Karpas-422 (cell line): ENCODE measurements at regions not wholly inside any gene's neighbourhood (a gene's known extent, or its start where the extent isn't known, plus 50 kb on each side); places are given as distances from the start of the nearest gene placed in this dataset.
"Not testable (repeated sequence)": the region's sequence is repeated elsewhere in the genome, so short reads cannot be mapped to it uniquely, and the experiment has no call there.

ENCODE experiments used
- DNase-seq: peaks from one replicate; pipeline ENCODE4 v3.0.0-alpha.2; 2015
- H2AFZ ChIP-seq: fragments of 200-600 bp; sonication (generic); 2 replicates; pipeline ENCODE4 v1.6.1; 2014; ENCODE audit warnings: antibody characterized with exemption, low read length, mixed read lengths
- H3K27ac ChIP-seq: fragments of 200-600 bp; sonication (generic); 2 replicates; pipeline ENCODE4 v1.5.1; 2014; ENCODE audit warnings: mild to moderate bottlenecking, low read length, moderate library complexity
- H3K27me3 ChIP-seq: fragments of 200-600 bp; sonication (generic); 2 replicates; pipeline ENCODE4 v1.6.1; 2014; ENCODE audit warnings: low read length, mixed read lengths
- H3K36me3 ChIP-seq: fragments of 200-600 bp; sonication (generic); 2 replicates; pipeline ENCODE4 v1.6.1; 2014; ENCODE audit warnings: low read length, mixed read lengths; ENCODE audit not compliant: insufficient read depth
- H3K4me1 ChIP-seq: fragments of 200-600 bp; sonication (generic); 2 replicates; pipeline ENCODE4 v1.6.1; 2014; ENCODE audit warnings: mild to moderate bottlenecking, low read length, mixed read lengths
- H3K4me2 ChIP-seq: fragments of 200-600 bp; sonication (generic); 2 replicates; pipeline ENCODE4 v1.6.1; 2014; ENCODE audit warnings: low read length, low read depth, mild to moderate bottlenecking; ENCODE audit not compliant: poor library complexity, severe bottlenecking
- H3K4me3 ChIP-seq: fragments of 200-600 bp; sonication (generic); 2 replicates; pipeline ENCODE4 v1.5.1; 2014; ENCODE audit warnings: mild to moderate bottlenecking, antibody characterized with exemption, low read length, mixed read lengths
- H3K79me2 ChIP-seq: fragments of 200-600 bp; sonication (generic); 2 replicates; pipeline ENCODE4 v1.6.1; 2014; ENCODE audit warnings: mild to moderate bottlenecking, low read length, mixed read lengths
- H3K9ac ChIP-seq: fragments of 200-600 bp; sonication (generic); 2 replicates; pipeline ENCODE4 v1.6.0; 2014; ENCODE audit warnings: low read length
- H3K9me2 ChIP-seq: fragments of 200-600 bp; sonication (generic), shearing (Covaris generic); replicated peaks from 2 replicates; pipeline ENCODE4 v1.6.0; 2014; ENCODE audit warnings: mild to moderate bottlenecking, low read length, moderate library complexity; ENCODE audit not compliant: insufficient read depth
- H3K9me3 ChIP-seq: fragments of 300-700, 200-600 bp; sonication (generic); 2 replicates; pipeline ENCODE4 v1.6.1; 2014; ENCODE audit warnings: low read length, mixed read lengths
- H4K20me1 ChIP-seq: fragments of 200-600 bp; sonication (generic); 2 replicates; pipeline ENCODE4 v1.6.1; 2014; ENCODE audit warnings: mild to moderate bottlenecking, antibody characterized with exemption, low read length, low read depth; ENCODE audit not compliant: insufficient read depth

DNA sequence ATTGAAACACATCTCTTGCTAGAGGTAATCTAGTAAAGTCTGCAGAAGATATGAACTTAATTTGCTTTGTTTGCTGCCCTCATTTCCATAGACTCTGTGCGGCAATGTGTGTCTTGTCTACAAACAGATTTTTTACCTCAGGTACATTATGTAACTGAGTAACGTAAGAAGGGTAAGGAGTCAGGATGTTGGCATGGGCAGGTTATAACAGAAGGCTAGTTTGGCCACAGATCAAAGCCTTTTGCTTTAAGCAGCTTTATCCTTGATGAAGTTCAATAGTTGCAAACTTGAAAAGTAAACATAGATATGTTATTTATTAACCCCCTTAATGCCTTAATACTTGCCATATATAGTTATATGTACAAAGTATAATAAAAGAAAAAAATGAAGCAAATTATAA lies 391.6 kb upstream of the FKBP1C start:
- H3K9me2 ChIP-seq = no peaks in the 10 kb centered on the region
- no peak overlapping the region for H3K4me3 ChIP-seq
- H3K9me3 ChIP-seq = no peaks in the 10 kb centered on the region
- no peaks in the 10 kb centered on the region for H3K27me3 ChIP-seq
- no peak overlapping the region for H3K27ac ChIP-seq
- no peaks in the 10 kb centered on the region for H4K20me1 ChIP-seq
- H3K79me2 ChIP-seq = no peaks in the 10 kb centered on the region
- H3K9ac ChIP-seq = no peak overlapping the region
- no peaks in the 10 kb centered on the region for H3K36me3 ChIP-seq
- no peak overlapping the region for H2AFZ ChIP-seq
- no peaks in the 10 kb centered on the region for H3K4me1 ChIP-seq
- DNase-seq = no peak
- no peak overlapping the region for H3K4me2 ChIP-seq

DNA sequence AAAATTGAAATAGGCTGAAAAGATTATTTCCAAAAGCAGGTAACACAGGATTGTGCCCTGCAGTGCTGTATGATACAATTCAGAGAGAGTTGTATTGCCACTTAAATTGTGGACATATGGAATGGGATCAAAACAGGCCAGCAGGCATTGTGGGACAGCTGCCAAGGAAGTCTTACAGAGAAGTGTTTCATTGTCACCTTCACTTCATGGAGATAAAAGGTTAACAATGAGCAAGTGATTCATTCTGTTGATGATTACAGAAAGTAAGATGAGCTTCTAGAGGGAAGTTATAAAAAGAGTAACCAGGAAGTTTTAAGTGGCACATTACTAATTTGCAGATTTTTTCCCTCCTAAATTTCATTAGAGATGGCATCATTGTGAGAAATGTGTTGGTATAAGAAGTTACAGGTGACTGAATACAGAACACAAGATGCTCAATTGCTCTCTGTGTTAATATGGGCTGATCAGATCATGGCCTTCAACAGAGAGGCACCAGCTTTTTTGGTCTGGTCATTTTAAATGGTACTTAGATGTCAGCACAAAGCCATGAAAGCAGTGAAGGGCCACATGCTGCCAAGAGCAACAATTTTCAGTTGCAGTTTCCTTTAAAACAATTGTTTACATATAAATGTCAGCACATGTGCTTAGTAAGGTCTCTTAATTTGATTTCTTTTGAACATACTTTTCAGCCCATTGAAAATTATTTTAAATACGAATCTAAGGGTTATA lies 402.5 kb upstream of the FKBP1C start:
- Histone ChIP-seq H3K27ac (no peak overlapping the region), H3K4me3 (no peak overlapping the region), H3K4me1 (no peaks in the 10 kb centered on the region), H2AFZ (no peak overlapping the region), H3K36me3 (no peaks in the 10 kb centered on the region), H3K9me2 (no peaks in the 10 kb centered on the region), H3K9me3 (no peaks in the 10 kb centered on the region), H3K27me3 (no peaks in the 10 kb centered on the region), H3K4me2 (no peak overlapping the region), H3K79me2 (no peaks in the 10 kb centered on the region), H4K20me1 (no peaks in the 10 kb centered on the region), H3K9ac (no peak overlapping the region)
- no peak for DNase-seq

DNA sequence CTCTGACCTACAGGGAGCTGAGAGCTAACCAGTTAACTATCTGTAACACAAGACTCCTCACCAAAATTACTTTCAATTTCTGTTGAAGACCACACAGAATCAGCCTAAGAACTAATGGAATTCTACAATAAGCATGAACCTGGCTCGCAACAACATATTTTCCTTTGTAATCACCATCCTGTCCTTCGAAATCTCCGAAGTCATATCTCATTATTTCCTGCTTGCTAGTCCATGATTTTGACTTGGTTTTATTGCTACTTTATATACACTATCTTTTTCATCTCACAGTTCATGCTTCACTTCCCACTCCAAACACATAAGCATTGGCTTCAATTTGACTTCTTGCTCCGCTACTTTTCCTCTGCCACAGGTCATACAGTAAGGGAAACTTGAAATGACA lies 405.8 kb upstream of the FKBP1C start:
- H3K9ac ChIP-seq = no peak overlapping the region
- no peaks in the 10 kb centered on the region for H3K36me3 ChIP-seq
- no peak overlapping the region for H2AFZ ChIP-seq
- H3K27me3 ChIP-seq = no peaks in the 10 kb centered on the region
- no peaks in the 10 kb centered on the region for H3K4me1 ChIP-seq
- H3K4me3 ChIP-seq = no peak overlapping the region
- no peaks in the 10 kb centered on the region for H3K9me2 ChIP-seq
- no peaks in the 10 kb centered on the region for H3K79me2 ChIP-seq
- no peak overlapping the region for H3K4me2 ChIP-seq
- no peak for DNase-seq
- H3K9me3 ChIP-seq = no peaks in the 10 kb centered on the region
- no peak overlapping the region for H3K27ac ChIP-seq
- no peaks in the 10 kb centered on the region for H4K20me1 ChIP-seq

DNA sequence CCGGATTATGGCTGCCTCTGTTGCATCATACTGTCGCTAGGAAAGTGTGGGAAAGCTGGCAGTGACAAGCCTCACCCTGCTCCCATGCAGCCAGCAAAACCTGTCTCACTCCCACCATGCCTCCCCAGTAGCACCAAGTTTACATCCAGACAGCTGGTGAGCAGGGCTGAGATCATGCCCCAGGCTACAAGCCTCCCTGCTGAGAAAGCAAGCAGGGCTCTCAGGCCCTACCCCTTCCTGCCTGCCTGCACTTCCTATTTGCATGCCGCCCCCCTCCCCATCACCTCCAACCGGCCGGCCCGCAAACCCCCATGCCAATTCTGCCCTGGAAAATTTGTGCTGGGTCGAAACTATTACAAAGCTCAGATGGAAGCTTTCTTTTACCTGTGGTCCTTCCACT lies 408.2 kb upstream of the FKBP1C start:
- H3K27me3 ChIP-seq = no peaks in the 10 kb centered on the region
- no peaks in the 10 kb centered on the region for H3K4me1 ChIP-seq
- H3K4me2 ChIP-seq = no peak overlapping the region
- H3K79me2 ChIP-seq = no peaks in the 10 kb centered on the region
- no peaks in the 10 kb centered on the region for H3K9me3 ChIP-seq
- H3K9ac ChIP-seq = no peak overlapping the region
- no peak overlapping the region for H3K4me3 ChIP-seq
- no peaks in the 10 kb centered on the region for H3K36me3 ChIP-seq
- H3K9me2 ChIP-seq = no peaks in the 10 kb centered on the region
- H3K27ac ChIP-seq = no peak overlapping the region
- DNase-seq = no peak
- H4K20me1 ChIP-seq = no peaks in the 10 kb centered on the region
- no peak overlapping the region for H2AFZ ChIP-seq

DNA sequence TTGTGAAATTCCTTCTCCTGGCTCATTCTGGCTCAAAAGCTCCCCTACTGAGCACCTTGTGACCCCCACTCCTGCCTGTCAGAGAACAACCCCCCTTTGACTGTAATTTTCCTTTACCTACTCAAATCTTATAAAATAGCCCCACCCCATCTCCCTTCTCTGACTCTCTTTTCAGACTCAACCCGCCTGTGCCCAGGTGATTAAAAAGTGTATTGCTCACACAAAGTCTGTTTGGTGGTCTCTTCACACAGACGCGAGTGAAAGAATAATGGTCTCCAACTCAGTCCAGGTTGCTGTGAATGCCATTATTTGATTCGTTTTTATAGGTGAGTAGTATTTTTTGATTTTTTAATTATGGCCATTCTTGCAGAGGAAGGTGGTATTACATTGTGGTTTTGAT lies 414.1 kb upstream of the FKBP1C start:
- no peaks in the 10 kb centered on the region for H3K36me3 ChIP-seq
- H3K4me1 ChIP-seq = no peaks in the 10 kb centered on the region

DNA sequence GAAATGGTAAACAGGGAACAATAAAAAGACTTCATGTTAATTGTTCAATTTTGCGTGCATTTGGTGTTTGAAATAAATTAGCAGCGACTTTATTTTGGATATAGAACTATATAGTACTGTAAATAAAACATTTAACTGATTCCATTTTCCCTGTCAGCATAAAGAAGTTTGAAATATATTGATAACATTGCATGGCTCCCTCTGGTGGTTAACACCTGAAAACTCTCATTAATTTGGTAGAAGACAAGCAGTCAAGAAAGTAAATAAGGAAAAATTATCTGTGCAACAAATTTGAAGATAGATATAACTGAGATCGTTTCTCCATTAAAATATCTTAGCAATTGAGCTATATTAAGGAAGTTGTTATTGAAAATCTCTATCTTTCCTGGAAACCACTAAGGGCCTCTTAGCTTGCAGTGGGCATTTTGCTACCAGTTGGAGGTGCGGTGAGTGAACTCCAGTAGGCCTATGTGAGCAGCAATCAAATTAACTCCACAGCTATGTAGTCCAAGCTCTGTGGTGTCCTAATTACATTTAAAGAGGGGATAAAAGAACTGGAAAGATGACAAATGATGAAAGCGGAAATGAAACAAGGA lies 435.7 kb upstream of the FKBP1C start:
- H3K4me2 ChIP-seq = no peak overlapping the region
- peak; percentile 67 for DNase-seq
- no peak overlapping the region for H3K27ac ChIP-seq
- H3K27me3 ChIP-seq = no peaks in the 10 kb centered on the region
- H3K4me3 ChIP-seq = no peak overlapping the region
- H4K20me1 ChIP-seq = no peaks in the 10 kb centered on the region
- no peaks in the 10 kb centered on the region for H3K9me2 ChIP-seq
- no peaks in the 10 kb centered on the region for H3K79me2 ChIP-seq
- H3K4me1 ChIP-seq = no peaks in the 10 kb centered on the region
- no peaks in the 10 kb centered on the region for H3K36me3 ChIP-seq
- no peak overlapping the region for H2AFZ ChIP-seq
- no peak overlapping the region for H3K9ac ChIP-seq
- H3K9me3 ChIP-seq = no peaks in the 10 kb centered on the region

More for the DNA sequence above, 414.1 kb upstream of the FKBP1C start:
- Histone ChIP-seq H3K9ac (no peak overlapping the region), H3K27ac (no peak overlapping the region), H3K4me3 (no peak overlapping the region), H3K4me2 (no peak overlapping the region), H3K79me2 (no peaks in the 10 kb centered on the region), H3K9me3 (no peaks in the 10 kb centered on the region), H3K9me2 (no peaks in the 10 kb centered on the region), H2AFZ (no peak overlapping the region), H3K27me3 (no peaks in the 10 kb centered on the region), H4K20me1 (no peaks in the 10 kb centered on the region)
- no peak for DNase-seq

DNA sequence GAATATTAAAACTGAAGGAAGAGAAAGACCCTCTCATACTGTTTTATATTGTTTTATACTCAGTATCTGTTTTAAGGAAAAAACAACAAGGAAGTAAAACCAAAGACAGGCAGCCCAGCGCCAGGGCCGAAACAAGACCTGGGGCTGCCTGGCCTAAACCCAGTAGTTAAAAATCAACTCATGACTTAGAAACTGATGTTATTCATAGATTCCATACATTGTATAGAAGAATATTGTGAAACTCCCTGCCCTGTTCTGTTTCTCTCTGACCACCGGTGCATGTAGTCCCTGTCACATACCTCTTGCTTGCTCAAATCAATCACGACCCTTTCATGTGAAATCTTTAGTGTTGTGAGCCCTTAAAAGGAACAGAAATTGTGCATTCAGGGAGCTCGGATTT lies 445.1 kb upstream of the FKBP1C start:
- not testable (repeated sequence) for H2AFZ ChIP-seq, H3K27ac ChIP-seq

DNA sequence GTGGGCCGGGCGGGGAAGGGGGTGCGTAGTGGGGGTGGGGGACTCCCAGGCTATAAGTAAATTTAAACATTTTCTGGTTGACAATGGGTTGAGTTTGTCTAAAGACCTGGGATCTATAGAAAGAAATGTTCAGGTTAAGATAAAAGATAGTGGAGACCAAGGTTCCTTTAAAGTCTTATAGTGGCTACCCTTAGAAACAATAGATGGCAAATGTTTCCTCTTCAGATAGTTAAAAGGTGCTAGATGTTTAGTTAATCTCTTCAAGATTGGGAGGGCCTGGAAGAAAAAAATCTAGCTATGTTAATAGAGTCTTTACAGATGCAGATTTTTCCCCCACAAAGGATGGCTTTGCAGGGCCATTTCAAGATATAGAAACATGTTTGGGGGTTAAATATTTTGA lies 446.4 kb upstream of the FKBP1C start:
- Histone ChIP-seq H3K9me3 (no peaks in the 10 kb centered on the region), H3K79me2 (no peaks in the 10 kb centered on the region), H3K36me3 (no peaks in the 10 kb centered on the region), H3K27ac (no peak overlapping the region), H3K4me3 (no peak overlapping the region), H3K9me2 (no peaks in the 10 kb centered on the region), H3K9ac (no peak overlapping the region), H3K27me3 (no peaks in the 10 kb centered on the region), H4K20me1 (no peaks in the 10 kb centered on the region), H3K4me1 (no peaks in the 10 kb centered on the region), H2AFZ (no peak overlapping the region), H3K4me2 (no peak overlapping the region)
- no peak for DNase-seq

More for the DNA sequence above, 445.1 kb upstream of the FKBP1C start:
- H3K9ac ChIP-seq, H3K4me1 ChIP-seq, DNase-seq, H3K79me2 ChIP-seq, H3K4me2 ChIP-seq, H3K36me3 ChIP-seq, H3K9me3 ChIP-seq, H3K9me2 ChIP-seq, H3K27me3 ChIP-seq, H4K20me1 ChIP-seq, H3K4me3 ChIP-seq: not testable (repeated sequence)
